ENCODE measurements at regions not wholly inside any gene's neighbourhood (a gene's known extent, or its start where the extent isn't known, plus 50 kb on each side); places are given as distances from the start of the nearest gene placed in this dataset.

- H3K27me3 ChIP-seq, result no peaks in the 10 kb centered on the region
- no peak overlapping the region for H2AFZ ChIP-seq
- H3K9me2 ChIP-seq (replicated peaks; ENCODE audit: insufficient read depth), result no peaks in the 10 kb centered on the region
- no peaks in the 10 kb centered on the region for H3K79me2 ChIP-seq
- 67% methylated on average over 1 of the region's 1 CpG for WGBS (ENCODE audit: low lambda C conversion rate, missing lambda C conversion rate)
- H3K9me3 ChIP-seq (ENCODE audit: low read depth), result no peaks in the 10 kb centered on the region
- H3K4me1 ChIP-seq (ENCODE audit: insufficient read depth), result no peaks in the 10 kb centered on the region
- no peak overlapping the region for H3K27ac ChIP-seq
- H3K36me3 ChIP-seq (replicated peaks; ENCODE audit: insufficient read depth, low read depth), result no peaks in the 10 kb centered on the region
- TF ChIP-seq, protein P1, sequence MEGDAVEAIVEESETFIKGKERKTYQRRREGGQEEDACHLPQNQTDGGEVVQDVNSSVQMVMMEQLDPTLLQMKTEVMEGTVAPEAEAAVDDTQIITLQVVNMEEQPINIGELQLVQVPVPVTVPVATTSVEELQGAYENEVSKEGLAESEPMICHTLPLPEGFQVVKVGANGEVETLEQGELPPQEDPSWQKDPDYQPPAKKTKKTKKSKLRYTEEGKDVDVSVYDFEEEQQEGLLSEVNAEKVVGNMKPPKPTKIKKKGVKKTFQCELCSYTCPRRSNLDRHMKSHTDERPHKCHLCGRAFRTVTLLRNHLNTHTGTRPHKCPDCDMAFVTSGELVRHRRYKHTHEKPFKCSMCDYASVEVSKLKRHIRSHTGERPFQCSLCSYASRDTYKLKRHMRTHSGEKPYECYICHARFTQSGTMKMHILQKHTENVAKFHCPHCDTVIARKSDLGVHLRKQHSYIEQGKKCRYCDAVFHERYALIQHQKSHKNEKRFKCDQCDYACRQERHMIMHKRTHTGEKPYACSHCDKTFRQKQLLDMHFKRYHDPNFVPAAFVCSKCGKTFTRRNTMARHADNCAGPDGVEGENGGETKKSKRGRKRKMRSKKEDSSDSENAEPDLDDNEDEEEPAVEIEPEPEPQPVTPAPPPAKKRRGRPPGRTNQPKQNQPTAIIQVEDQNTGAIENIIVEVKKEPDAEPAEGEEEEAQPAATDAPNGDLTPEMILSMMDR (IDR thresholded peaks at IDR 0.05; ENCODE audit: poor library complexity), result no peak
- no peak for TF ChIP-seq EZH2phosphoT487 (IDR thresholded peaks at IDR 0.05; ENCODE audit: low read depth, severe bottlenecking, unreplicated experiment)
- no peak for TF ChIP-seq EZH2 (IDR thresholded peaks at IDR 0.05; ENCODE audit: borderline replicate concordance)
- H3K4me2 ChIP-seq, result no peak overlapping the region
- DNase-seq (ENCODE audit: low spot score), result no peak
- H3K4me3 ChIP-seq, result no peak overlapping the region
- H4K20me1 ChIP-seq (ENCODE audit: insufficient read depth, poor library complexity, severe bottlenecking), result no peaks in the 10 kb centered on the region
These were observed 766.5 kb downstream of the C4orf33 start for GRCh38 chr4:129862461-129862860.

- Histone ChIP-seq H2AFZ (no peak overlapping the region), H4K20me1 (ENCODE audit: insufficient read depth, poor library complexity, severe bottlenecking) (no peaks in the 10 kb centered on the region), H3K79me2 (no peaks in the 10 kb centered on the region), H3K27ac (no peak overlapping the region), H3K4me3 (no peak overlapping the region), H3K4me2 (no peak overlapping the region), H3K36me3 (replicated peaks; ENCODE audit: insufficient read depth, low read depth) (no peaks in the 10 kb centered on the region), H3K9me3 (ENCODE audit: low read depth) (no peaks in the 10 kb centered on the region), H3K9me2 (replicated peaks; ENCODE audit: insufficient read depth) (no peaks in the 10 kb centered on the region), H3K4me1 (ENCODE audit: insufficient read depth) (no peaks in the 10 kb centered on the region), H3K27me3 (no peaks in the 10 kb centered on the region)
- TF ChIP-seq EZH2 (IDR thresholded peaks at IDR 0.05; ENCODE audit: borderline replicate concordance) (no peak), EZH2phosphoT487 (IDR thresholded peaks at IDR 0.05; ENCODE audit: low read depth, severe bottlenecking, unreplicated experiment) (no peak)
- TF ChIP-seq, protein P1 (IDR thresholded peaks at IDR 0.05; ENCODE audit: poor library complexity), result no peak
- no peak for DNase-seq (ENCODE audit: low spot score)
- WGBS (ENCODE audit: low lambda C conversion rate, missing lambda C conversion rate), result 59% methylated on average over 3 of the region's 3 CpGs
These were observed 767.3 kb downstream of the C4orf33 start for GRCh38 chr4:129863206-129863605.

- no peaks in the 10 kb centered on the region for H3K4me1 ChIP-seq (ENCODE audit: insufficient read depth)
- H3K36me3 ChIP-seq (replicated peaks; ENCODE audit: insufficient read depth, low read depth), result no peaks in the 10 kb centered on the region
- no peak overlapping the region for H2AFZ ChIP-seq
- no peaks in the 10 kb centered on the region for H3K27me3 ChIP-seq
- WGBS (ENCODE audit: low lambda C conversion rate, missing lambda C conversion rate), result 77% methylated on average over 3 of the region's 3 CpGs
- no peak for TF ChIP-seq EZH2phosphoT487 (IDR thresholded peaks at IDR 0.05; ENCODE audit: low read depth, severe bottlenecking, unreplicated experiment)
- no peak for TF ChIP-seq EZH2 (IDR thresholded peaks at IDR 0.05; ENCODE audit: borderline replicate concordance)
- TF ChIP-seq, protein P1 (IDR thresholded peaks at IDR 0.05; ENCODE audit: poor library complexity), result no peak
- H3K9me2 ChIP-seq (replicated peaks; ENCODE audit: insufficient read depth), result no peaks in the 10 kb centered on the region
- DNase-seq (ENCODE audit: low spot score), result no peak
- no peak overlapping the region for H3K27ac ChIP-seq
- H3K4me3 ChIP-seq, result no peak overlapping the region
- no peaks in the 10 kb centered on the region for H3K79me2 ChIP-seq
- H4K20me1 ChIP-seq (ENCODE audit: insufficient read depth, poor library complexity, severe bottlenecking), result no peaks in the 10 kb centered on the region
- no peaks in the 10 kb centered on the region for H3K9me3 ChIP-seq (ENCODE audit: low read depth)
- no peak overlapping the region for H3K4me2 ChIP-seq
These were observed 788.0 kb downstream of the C4orf33 start for GRCh38 chr4:129883996-129884395.

DNA sequence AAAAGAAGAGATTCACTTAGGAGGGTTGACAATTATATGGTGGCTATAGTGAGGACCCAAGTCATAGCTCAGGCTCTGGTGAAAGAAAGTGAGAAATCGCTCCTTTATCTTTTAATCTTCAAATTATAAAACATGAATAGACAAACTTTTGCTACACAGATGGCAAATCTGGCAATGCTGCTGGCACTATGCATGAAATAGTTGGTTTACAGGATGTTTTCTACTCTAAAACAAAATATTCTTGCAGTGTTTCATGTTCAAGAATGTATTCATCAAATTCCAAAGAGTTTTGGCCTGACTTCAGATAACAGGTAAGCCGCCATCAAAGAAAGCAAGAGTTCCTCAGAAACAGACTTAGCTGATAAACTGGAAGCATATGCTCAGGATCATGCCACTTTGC, 801.2 kb downstream of the C4orf33 start:
- whole genome bisulfite sequencing (ENCODE audit: low lambda C conversion rate, missing lambda C conversion rate), result 71% methylated on average over 2 of the region's 2 CpGs
- DNase-seq (ENCODE audit: low spot score), result no peak
- no peak overlapping the region for H3K27ac ChIP-seq
- no peaks in the 10 kb centered on the region for H3K79me2 ChIP-seq
- no peaks in the 10 kb centered on the region for H3K4me1 ChIP-seq (ENCODE audit: insufficient read depth)
- no peaks in the 10 kb centered on the region for H3K9me3 ChIP-seq (ENCODE audit: low read depth)
- no peak overlapping the region for H3K4me2 ChIP-seq
- no peak overlapping the region for H2AFZ ChIP-seq
- no peaks in the 10 kb centered on the region for H3K27me3 ChIP-seq
- H3K36me3 ChIP-seq (replicated peaks; ENCODE audit: insufficient read depth, low read depth), result no peaks in the 10 kb centered on the region
- no peaks in the 10 kb centered on the region for H3K9me2 ChIP-seq (replicated peaks; ENCODE audit: insufficient read depth)
- no peak overlapping the region for H3K4me3 ChIP-seq
- H4K20me1 ChIP-seq (ENCODE audit: insufficient read depth, poor library complexity, severe bottlenecking), result no peaks in the 10 kb centered on the region
- TF ChIP-seq, protein P1 (IDR thresholded peaks at IDR 0.05; ENCODE audit: poor library complexity), result no peak
- no peak for TF ChIP-seq EZH2phosphoT487 (IDR thresholded peaks at IDR 0.05; ENCODE audit: low read depth, severe bottlenecking, unreplicated experiment)
- TF ChIP-seq EZH2 (IDR thresholded peaks at IDR 0.05; ENCODE audit: borderline replicate concordance), result no peak

All from hepatocyte (in vitro differentiated cells).